ENCODE measurements at regions not wholly inside any gene's neighbourhood (a gene's known extent, or its start where the extent isn't known, plus 50 kb on each side); places are given as distances from the start of the nearest gene placed in this dataset.
"Not testable (repeated sequence)": the region's sequence is repeated elsewhere in the genome, so short reads cannot be mapped to it uniquely, and the experiment has no call there.

DNA sequence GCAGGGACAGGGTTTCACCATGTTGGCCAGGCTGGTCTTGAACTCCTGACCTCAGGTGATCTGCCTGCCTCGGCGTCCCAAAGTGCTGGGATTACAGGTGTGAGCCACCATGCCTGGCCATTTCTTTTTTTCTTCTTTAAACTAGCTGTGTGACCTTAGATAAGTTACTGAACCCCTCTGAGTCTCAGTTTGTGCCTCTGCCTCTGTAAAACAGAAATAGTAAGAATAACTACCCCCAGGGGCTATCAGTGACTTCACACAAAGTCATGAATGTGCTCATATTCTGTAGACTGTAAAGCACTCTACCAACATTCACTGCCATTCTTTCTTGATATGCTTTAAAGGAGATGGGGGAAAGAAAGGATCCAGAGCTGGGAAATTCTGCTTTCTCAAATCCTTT lies 120.7 kb downstream of the RPLP1 start:
- not testable (repeated sequence) for DNase-seq (ENCODE audit: low spot score)
- intact Hi-C loops (cut with DNase I): loop anchor here (5.0 to 10.0 kb wide), 3 partner anchors 96 to 892 kb away; no protein-coding TSS in a partner anchor

DNA sequence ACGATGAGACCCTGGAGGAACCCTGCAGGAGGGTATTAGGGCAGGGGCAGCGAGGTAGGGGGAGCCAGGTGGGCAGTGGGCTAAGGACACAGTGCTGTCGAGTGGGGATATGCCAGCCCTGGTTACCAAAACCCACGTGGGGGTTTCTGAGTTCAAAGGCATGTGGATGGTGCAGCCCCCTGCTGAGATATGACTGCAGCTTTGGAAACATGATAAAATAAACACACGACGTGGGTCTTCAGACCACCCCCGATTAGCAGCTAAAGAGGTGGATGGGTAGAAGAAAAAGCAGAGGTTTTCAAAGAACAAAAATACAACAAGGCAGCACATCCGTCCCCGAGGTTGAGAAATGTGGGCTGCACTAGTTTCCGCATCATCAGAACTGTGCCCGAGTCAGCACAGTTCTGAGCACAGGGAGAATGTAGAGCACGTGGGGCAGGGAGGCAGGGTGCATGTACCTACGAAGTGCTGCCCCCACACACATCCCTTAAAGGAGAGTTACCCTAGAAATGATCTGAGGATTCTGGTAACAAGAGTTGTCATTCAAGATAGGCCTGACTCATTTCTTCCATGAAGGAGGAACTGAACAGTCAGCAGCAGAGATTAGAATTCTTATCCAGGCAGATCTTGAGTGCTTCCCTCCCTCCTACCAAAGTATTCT lies 121.3 kb downstream of the RPLP1 start:
- intact Hi-C loops (cut with DNase I): loop anchor here (5.0 to 10.0 kb wide), 3 partner anchors 97 to 891 kb away; no protein-coding TSS in a partner anchor
- DNase-seq (ENCODE audit: low spot score): no peak

DNA sequence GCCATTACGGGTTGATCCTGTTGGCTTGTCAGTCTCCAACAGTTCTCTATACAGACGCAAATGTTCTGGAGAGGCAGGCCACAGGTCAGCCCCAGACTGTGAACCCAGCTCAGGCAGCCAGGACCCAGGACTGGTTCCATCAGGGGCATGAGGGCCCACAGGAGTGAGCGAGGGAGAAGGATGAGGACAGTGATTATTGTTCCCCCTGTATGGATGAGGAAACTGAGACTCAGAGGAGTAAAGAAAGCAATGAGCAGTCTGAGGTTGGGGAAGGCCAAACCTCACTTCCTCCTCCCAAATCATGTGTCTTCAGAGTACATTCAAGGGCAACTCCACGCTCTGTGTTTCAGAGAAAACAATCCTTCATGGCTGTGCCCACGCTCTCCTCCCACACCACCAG lies 121.9 kb downstream of the RPLP1 start:
- intact Hi-C loops (cut with DNase I): loop anchor here (5.0 to 10.0 kb wide), 3 partner anchors 97 to 890 kb away; no protein-coding TSS in a partner anchor

DNA sequence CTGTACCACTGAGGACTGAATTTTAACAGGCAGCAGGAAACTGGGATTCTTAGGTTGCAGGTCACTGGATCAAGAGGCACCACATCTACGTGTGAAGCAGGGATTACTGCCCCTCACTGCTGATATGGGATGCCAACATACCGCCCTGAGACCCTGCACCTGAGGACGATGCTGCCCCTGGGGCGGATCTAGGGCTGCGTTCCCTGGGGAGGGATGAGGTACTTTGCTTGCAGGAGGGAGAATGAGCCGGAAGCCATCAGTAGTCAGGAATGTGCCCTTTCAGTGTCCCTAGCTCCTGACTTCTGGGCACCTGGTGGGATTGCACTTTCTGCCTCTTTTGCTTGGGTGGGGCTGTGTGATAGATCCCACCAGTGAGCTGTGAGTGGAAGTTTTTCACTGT lies 122.8 kb downstream of the RPLP1 start:
- intact Hi-C loops (cut with DNase I): loop anchor here (5.0 to 10.0 kb wide), 3 partner anchors 517 to 889 kb away; no protein-coding TSS in a partner anchor
- no peak for DNase-seq (ENCODE audit: low spot score)

More for the DNA sequence above, 121.9 kb downstream of the RPLP1 start:
- no peak for DNase-seq (ENCODE audit: low spot score)

DNA sequence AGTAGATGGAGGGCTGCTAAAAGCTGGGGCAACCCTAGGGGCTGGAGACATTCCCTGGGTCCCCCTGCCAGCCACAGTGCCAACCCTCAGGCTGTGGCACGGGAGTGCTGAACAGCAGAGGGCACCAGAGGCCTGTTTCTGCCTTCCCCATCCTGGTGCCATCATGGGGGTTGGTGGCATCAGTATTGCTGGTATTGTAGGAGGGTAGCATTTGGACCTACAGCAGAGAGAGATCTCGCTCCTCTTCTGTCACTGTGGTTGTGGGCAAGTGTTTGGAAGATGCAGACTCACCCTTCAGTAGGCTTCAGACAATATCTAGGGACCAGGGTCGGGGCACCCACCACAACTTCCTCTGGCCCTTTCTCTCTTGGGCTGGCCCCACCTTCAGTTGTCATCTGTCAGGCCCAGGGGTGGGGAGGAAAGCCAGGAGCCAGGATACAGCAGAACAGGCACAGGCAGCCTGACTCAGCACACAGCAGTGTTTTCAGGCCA lies 123.5 kb downstream of the RPLP1 start:
- intact Hi-C loops (cut with DNase I): loop anchor here (5.0 to 10.0 kb wide), 3 partner anchors 516 to 889 kb away; no protein-coding TSS in a partner anchor

DNA sequence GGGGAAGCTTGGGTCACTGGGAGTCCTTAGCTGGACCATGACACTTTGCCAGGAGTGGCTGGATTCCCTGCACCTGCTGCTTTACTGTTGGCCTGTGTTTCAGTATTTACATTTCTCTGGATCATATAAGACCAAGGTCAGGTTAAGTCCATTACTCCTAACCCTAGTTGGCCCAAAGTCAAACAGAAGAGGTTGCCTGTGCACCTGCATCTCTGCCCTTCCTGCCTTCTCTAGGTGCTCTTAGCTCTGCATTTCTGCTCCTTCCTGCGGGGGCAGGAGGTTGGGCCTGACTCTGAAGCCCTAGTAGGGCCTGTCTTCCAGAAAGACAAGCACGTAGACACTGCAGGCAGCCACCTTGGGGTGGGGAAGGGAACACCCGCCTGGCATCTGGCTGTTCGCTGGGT lies 124.3 kb downstream of the RPLP1 start:
- no peak for DNase-seq (ENCODE audit: low spot score)
- intact Hi-C loops (cut with DNase I): loop anchor here (5.0 to 10.0 kb wide), 3 partner anchors 515 to 888 kb away; no protein-coding TSS in a partner anchor

More for the DNA sequence above, 123.5 kb downstream of the RPLP1 start:
- DNase-seq (ENCODE audit: low spot score): peak; percentile 87

DNA sequence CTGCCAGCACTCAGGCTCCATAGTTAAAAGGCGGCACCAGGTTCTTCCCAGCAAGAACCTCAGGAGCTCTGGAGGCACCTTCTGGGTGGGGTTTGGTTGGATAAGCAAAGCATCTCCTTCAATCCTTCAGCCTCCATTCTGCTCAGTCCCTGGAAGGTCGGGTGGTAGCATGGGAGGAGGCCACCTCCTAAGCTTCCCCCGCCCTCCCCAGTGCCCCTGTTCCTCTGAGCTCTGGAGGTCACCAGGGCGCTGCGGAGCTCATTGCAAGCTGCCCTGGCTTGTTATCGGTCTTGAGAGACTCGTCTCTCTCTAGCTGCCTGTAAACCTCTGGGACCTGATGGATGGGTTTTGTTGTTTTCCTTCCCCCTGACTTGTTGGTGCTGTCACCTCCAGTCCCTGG lies 124.8 kb downstream of the RPLP1 start:
- intact Hi-C loops (cut with DNase I): loop anchor here (5.0 to 10.0 kb wide), 3 partner anchors 515 to 887 kb away; no protein-coding TSS in a partner anchor
- DNase-seq (ENCODE audit: low spot score): no peak

DNA sequence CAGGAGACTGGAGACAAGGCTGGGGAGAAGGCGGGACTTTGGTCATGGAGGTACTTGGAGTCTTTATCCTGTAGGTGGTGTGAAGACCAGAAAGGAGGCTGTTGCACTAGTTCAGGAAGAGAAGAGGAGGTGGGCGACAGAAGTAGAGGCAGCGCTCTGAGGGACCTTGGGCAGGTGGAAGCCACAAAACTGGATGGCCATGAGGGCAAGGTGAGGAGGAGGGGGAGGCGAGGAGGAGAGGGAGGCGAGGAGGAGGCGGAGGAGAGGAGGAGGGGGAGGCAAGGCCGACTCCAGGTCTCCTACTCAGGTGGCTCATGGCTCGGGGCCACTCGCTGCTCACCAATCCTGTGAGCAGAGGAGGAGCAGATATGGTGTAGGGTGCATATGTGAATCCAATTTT lies 125.6 kb downstream of the RPLP1 start:
- intact Hi-C loops (cut with DNase I): loop anchor here (5.0 to 10.0 kb wide), 3 partner anchors 514 to 887 kb away; no protein-coding TSS in a partner anchor

DNA sequence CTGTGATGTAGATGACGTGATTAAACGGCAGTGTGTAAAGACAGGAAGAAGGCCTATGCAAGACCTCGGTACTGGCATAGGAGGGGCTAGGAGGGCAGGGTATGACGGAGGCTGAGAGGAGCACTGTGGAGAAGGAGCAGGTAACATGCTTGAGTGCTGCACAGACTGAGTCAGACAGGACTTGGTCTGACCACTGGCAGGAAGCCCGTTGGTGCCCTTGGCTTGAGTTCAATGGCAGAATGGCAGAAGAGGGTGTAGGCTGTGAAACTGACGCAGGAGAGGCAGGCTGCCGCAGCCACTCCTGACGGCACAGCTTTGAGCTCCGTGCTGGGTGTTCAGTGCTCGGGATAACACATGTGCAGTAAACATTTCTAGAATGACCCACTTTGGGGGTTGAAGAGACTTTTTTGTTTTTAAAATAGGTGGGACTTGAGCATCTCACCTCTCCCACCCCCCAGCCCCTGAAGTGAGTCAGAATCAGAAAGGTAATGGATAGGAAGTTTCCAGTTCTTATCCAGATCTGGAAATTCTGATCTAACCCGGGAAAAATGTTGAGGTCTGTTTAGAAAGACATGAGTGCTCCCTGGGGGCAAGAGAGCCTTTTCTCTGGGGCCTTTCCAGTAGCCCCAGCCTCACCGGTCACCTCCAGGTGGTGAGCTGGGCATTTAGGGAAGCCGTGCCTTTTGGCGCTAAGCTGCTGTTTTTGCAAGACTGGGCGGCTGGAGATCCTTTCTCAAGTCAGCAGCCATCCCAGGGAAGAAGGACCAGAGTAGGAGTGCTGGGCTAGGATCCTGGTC lies 126.4 kb downstream of the RPLP1 start:
- intact Hi-C loops (cut with DNase I): loop anchor here (5.0 to 10.0 kb wide), 3 partner anchors 513 to 886 kb away; no protein-coding TSS in a partner anchor
- no peak for DNase-seq (ENCODE audit: low spot score)

More for the DNA sequence above, 125.6 kb downstream of the RPLP1 start:
- no peak for DNase-seq (ENCODE audit: low spot score)

DNA sequence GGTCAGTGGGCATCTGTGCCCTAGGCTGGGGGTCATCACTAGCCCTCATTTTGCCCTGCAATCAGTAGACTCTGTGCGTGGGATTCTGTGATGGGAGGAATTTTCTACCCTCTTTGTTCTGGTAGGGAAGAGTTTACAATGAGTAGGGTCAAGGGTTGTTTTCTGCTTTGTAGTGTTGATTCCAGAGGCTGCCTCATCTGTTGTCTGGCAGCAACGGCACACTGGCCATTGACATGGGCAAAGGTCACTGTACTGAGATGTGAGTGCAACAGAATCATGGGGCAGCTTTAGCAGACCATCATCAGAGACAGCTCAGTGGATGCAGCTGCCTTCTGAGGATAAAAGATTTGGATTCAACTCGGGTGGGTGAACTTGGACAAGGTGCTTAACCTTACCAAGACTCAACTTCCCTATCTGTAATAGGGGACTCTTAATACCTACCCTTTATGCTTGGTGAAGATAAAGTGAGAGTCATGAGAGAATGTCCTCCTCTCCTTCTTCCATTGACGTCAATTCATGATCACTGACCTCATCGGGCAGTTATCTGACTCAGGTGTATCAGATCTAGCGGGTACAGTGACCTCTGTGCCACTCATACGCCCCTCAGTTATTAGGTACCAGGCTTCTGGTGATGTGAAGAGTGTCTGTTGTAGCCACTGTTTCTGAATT lies 127.5 kb downstream of the RPLP1 start:
- intact Hi-C loops (cut with DNase I): loop anchor here (5.0 to 10.0 kb wide), 3 partner anchors 512 to 885 kb away; no protein-coding TSS in a partner anchor
- no peak for DNase-seq (ENCODE audit: low spot score)

DNA sequence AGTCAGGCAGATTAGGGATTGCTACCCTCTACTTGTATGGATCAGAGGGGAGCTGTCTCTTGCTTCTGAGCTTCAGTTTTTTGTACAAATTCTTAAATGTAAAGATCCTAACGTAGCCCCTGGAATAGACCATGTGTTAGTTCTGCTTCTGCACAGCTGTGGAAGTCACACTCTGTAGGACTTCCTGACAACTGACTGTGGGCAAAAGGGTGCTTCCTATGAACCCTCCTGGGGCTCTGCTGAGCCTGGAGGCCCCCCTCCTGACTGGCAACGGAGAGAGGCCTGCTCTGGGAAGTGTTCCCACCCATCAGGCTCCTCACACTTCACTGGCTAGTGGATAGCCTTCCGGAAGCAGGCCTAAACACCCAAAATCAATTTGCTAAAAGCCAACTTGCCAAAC lies 131.0 kb downstream of the RPLP1 start:
- peak; percentile 27 for DNase-seq (ENCODE audit: low spot score)
- intact Hi-C loops (cut with DNase I): no loop called here

DNA sequence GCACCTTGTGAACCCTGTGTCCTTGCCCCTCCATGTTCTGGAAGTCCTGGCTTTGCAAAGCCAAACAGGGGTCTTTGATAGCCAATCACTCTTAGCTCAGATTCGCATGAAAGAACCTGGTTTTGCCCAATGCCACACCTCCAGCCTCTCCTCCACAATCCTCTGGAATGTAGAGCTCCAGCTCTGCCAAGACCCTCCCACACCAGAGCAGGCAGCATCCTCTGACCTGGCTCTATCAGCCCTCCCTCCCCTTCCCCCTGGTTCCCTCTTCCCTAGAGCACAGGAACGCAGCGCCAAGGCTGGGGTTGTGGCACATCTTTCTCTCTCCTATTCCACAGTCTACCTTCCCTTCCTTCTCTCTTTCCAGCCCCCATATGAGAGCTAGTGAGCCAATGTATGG lies 133.3 kb downstream of the RPLP1 start:
- no peak for DNase-seq (ENCODE audit: low spot score)
- intact Hi-C loops (cut with DNase I): no loop called here

DNA sequence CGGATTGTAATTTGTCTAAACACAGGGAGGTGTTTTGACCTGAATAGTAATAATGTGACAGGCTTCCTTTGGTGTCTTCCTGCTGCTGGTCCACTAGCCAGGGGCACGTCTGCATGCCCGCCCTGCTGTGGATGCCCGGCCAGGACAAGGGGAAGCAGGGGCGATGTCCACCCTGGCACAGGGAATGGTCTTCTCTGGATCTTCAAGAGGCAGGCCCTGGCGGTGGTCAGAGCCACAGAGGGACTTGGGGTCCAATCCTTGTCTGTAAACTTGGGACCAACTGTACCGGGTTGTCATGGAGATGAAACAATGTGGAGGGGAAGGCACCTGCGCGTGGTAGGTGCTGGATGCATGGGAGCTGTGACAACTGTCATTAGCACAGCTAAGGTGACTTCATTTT lies 134.1 kb downstream of the RPLP1 start:
- intact Hi-C loops (cut with DNase I): no loop called here
- DNase-seq (ENCODE audit: low spot score): no peak

DNA sequence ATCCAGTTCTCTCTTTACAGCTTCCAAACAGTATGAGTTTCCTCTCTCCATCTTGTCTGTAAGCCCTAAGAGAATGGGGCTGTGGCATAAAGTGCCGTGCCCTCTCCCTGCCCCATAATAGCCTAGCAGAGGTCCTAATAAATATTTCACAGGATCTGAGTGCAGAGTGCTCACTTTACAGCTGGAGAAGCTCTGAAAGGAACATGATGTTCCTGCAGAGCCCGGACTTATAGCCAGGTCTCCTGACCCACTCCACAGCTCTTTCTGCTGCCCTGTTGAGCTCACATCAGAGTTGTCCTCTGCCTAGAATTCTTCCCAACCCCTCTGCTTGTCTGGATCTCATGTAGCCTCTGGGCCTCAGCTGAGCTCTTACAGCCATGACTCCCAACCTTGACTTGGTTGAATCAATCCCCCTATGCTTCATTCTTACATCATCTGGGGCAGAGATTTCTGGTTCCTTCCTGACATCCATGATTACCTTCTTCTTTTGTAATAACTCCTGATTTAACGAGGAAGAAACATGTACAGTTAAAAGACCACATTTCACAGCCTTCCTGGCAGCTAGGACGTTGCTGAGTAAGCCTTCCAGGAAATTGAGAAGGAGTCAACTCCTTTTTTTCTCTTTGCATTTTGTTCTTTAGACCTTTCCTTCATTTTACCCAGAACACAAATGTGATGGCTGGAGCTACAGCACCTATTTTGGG lies 135.3 kb downstream of the RPLP1 start:
- intact Hi-C loops (cut with DNase I): no loop called here
- no peak for DNase-seq (ENCODE audit: low spot score)

DNA sequence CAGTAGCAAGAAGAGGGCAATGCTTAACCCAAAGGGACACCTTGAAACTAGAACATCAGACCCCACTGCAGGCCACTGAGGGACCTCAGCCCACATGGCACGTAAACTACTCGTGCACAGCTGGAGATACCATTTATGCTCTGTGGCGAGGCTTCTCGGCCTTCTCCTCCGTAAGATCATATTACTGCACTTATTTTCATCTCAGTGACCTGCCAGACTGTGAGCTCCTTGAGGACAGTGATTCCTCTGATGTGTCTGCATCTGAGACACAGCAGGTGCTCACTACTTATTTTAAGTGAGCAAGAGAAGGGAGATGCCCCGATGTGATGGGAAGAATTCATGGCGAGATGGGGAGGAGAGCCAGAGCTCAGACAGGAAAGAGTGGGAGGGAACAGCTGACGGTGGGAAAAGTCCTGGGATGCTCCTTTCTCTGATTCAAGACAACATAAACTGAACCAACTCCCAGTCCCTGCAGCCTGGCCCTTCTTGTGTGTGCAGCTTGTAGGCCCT lies 137.6 kb downstream of the RPLP1 start:
- intact Hi-C loops (cut with DNase I): loop anchor here (10.0 kb wide), 1 partner anchor 345 kb away; no protein-coding TSS in a partner anchor
- no peak for DNase-seq (ENCODE audit: low spot score)

DNA sequence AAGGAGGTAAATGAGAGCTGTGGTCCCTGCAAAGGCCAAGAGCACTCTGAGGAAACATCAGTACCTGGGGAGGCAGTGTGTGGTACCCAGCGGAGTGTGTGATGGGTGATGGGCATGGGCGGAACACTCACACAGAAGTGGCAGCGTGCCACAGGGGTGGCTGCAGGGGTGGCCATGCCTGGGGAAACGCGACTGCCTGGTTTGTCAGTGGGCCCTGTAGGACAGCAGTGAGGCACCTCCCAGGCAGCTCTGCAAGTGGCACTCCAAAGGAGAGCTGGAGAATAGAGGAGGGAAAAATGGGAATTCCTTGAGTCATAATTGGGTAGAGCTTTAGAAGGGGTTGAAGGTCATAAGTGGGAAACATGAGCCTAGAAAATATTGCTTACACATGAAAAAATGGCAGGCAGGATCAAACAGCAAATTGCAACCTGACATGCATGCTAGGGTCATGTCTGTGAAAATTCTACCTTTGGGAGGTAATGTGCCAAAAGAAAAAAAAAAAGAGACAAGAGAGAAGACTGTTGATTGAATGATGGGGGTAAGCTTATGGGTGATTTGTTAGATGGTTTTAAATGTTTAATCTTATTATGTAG lies 138.4 kb downstream of the RPLP1 start:
- intact Hi-C loops (cut with DNase I): loop anchor here (10.0 kb wide), 1 partner anchor 344 kb away; no protein-coding TSS in a partner anchor
- DNase-seq (ENCODE audit: low spot score): no peak

DNA sequence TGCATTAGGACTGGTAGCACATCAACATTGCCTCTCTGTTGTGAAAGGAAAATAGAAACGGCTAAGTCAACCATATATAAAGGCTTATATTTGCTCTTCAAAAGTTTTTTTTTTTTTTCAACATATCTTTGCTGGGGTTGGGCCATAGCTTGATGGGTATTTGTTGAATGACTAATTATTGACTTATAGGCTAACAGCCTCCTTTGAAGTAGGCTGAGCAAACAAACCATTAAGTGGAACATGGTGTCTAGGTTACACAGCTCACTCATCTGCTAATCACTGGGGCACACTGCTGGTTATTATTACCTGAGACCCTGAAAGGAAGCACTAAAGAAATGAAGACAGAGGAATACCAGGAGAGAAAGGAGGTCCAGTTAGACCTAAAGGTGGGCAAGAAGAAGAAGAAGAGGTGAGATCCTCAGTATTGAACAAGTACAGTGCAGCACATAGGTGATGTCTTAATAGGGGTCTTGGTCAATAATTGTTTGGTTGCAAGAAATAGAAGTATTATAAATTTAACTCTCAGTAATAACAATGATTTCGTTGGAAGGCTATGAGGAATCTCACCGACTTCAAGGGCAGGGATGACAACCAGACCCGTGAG lies 139.4 kb downstream of the RPLP1 start:
- DNase-seq (ENCODE audit: low spot score): no peak
- intact Hi-C loops (cut with DNase I): loop anchor here (10.0 kb wide), 1 partner anchor 343 kb away; no protein-coding TSS in a partner anchor

DNA sequence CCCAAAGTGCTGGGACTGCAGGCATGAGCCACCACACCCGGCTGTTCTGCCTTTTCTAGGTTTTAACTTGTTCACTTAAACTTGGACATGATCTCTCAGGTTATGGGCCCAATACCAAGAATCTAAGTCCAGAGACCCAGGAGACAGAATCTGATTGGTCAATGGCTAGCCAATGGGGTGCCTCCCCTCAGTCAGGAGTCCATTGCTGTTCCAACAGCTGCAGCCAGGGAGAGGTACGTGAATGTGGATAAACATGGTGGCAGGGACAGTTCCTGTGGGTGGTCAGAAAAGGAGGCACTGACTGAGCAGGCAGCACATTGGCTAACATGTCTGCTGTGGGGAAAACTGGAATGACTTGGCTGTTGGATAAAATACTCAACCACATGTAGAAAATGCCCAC lies 140.3 kb downstream of the RPLP1 start:
- intact Hi-C loops (cut with DNase I): loop anchor here (10.0 kb wide), 1 partner anchor 342 kb away; no protein-coding TSS in a partner anchor
- DNase-seq (ENCODE audit: low spot score): no peak
